K562 (cell line): ENCODE measurements at regions not wholly inside any gene's neighbourhood (a gene's known extent, or its start where the extent isn't known, plus 50 kb on each side); places are given as distances from the start of the nearest gene placed in this dataset.

Experiments
- ATAC-seq: fragments of 200-7000 bp; cut with Tn5 transposase; 3 replicates; pipeline ENCODE4 v1.9.1; 2020; ENCODE audit warnings: moderate library complexity
- BruUV-seq: library from RNA; stranded (reverse); fragments of 400-500 nt; replicated peaks from 2 replicates; lab custom pipeline; 2021; lab: Mats Ljungman, UMichigan
- CTCF ChIA-PET: fragments of 300-600 bp; formaldehyde crosslinking; extraction: SDS; loops from one replicate; lab custom pipeline; 2021; ENCODE audit warnings: low intra/inter-chr PET ratio; lab: Yijun Ruan, JAX
- POLR2A ChIA-PET: fragments of 300-600, 350-650 bp; sonication (Branson Sonifier 250); formaldehyde crosslinking; extraction: SDS; loops from one replicate; lab custom pipeline; 2021; ENCODE audit warnings: antibody characterized with exemption, inconsistent platforms; lab: Yijun Ruan, JAX
- DNase-seq, 4 experiments: peaks; one replicate each; pipeline versions ENCODE4 v3.0.0 to v3.0.0-alpha.2; 2011 to 2018; ENCODE audit warnings: low spot score in 3 of 4, mixed read lengths in 3 of 4; ENCODE audit errors: extremely low read depth in 1 of 4
- FAIRE-seq: peaks from 2 replicates; lab custom pipeline; 2011; peaks lifted over from hg19 to GRCh38; lab: Jason Lieb, UNC
- H2AFZ ChIP-seq: 2 replicates; pipeline ENCODE4 v1.6.0; 2011; ENCODE audit warnings: low read depth, low read length, control low read depth, inconsistent platforms
- H3K27ac ChIP-seq: fragments of 200-600 bp; 3 replicates; pipeline ENCODE4 v1.8.0; 2011; ENCODE audit warnings: low read depth, mild to moderate bottlenecking, control low read depth, inconsistent platforms, low read length, moderate library complexity, mixed read lengths; ENCODE audit errors: extremely low read depth
- H3K27me3 ChIP-seq, 2 experiments: fragments of 300-600 bp in 1 of 2; 2 replicates in 1 of 2; 3 replicates in 1 of 2; pipeline versions ENCODE4 v1.6.0 to v1.8.0; 2011; ENCODE audit warnings: inconsistent platforms in 2 of 2, low read length in 2 of 2, mild to moderate bottlenecking in 1 of 2, mixed read lengths in 1 of 2, moderate library complexity in 1 of 2; ENCODE audit not compliant: control insufficient read depth in 2 of 2, insufficient read depth in 2 of 2
- H3K36me3 ChIP-seq: fragments of 300-600 bp; 3 replicates; pipeline ENCODE4 v1.8.0; 2011; ENCODE audit warnings: mild to moderate bottlenecking, low read length, inconsistent platforms; ENCODE audit not compliant: control insufficient read depth, insufficient read depth
- H3K4me1 ChIP-seq, 2 experiments: fragments of 200-600 bp in 1 of 2; replicated peaks in 1 of 2; 2 replicates in 1 of 2; 3 replicates in 1 of 2; pipeline versions ENCODE4 v1.5.1 to v1.8.0; 2011; ENCODE audit warnings: inconsistent platforms in 2 of 2, low read length in 2 of 2, mild to moderate bottlenecking in 1 of 2, mixed read lengths in 1 of 2, moderate library complexity in 1 of 2; ENCODE audit not compliant: control insufficient read depth in 2 of 2, insufficient read depth in 2 of 2
- H3K4me2 ChIP-seq: 2 replicates; pipeline ENCODE4 v1.6.1; 2011; ENCODE audit warnings: low read length, control low read depth, inconsistent platforms, mixed read lengths; ENCODE audit not compliant: insufficient read depth
- H3K4me3 ChIP-seq: fragments of 200-600 bp; sonication (generic), shearing (Covaris generic); 2 replicates; pipeline ENCODE4 v1.5.1; 2016; ENCODE audit warnings: control low read depth, inconsistent platforms
- H3K79me2 ChIP-seq: fragments of 200-600 bp; 3 replicates; pipeline ENCODE4 v1.8.0; 2011; ENCODE audit warnings: low read length, inconsistent platforms; ENCODE audit not compliant: control insufficient read depth, insufficient read depth
- H3K9ac ChIP-seq, 2 experiments: 2 replicates each; pipeline versions ENCODE4 v1.6.0 to v1.6.1; 2011; ENCODE audit warnings: low read depth in 2 of 2, low read length in 2 of 2, control low read depth in 1 of 2, inconsistent platforms in 1 of 2, mild to moderate bottlenecking in 1 of 2, mixed read lengths in 1 of 2; ENCODE audit not compliant: insufficient read depth in 1 of 2
- H3K9me1 ChIP-seq: one replicate; pipeline ENCODE4 v1.6.0; 2011; ENCODE audit warnings: inconsistent platforms, mild to moderate bottlenecking, low read length, moderate library complexity; ENCODE audit not compliant: control insufficient read depth, insufficient read depth
- H3K9me3 ChIP-seq: replicated peaks from 2 replicates; pipeline ENCODE4 v1.5.1; 2011; ENCODE audit warnings: low read depth, low read length, inconsistent platforms; ENCODE audit not compliant: control insufficient read depth, insufficient read depth
- H4K20me1 ChIP-seq: replicated peaks from 2 replicates; pipeline ENCODE4 v1.6.1; 2011; ENCODE audit warnings: low read length, inconsistent platforms, mixed read lengths; ENCODE audit not compliant: control insufficient read depth, insufficient read depth
- COPS2 ChIP-seq: fragments of 450-650 bp; conservative IDR thresholded peaks from 2 replicates; pipeline ENCODE4 v1.6.1; 2016; ENCODE audit warnings: mild to moderate bottlenecking, moderate library complexity
- ESRRA ChIP-seq: fragments of 450-650 bp; IDR thresholded peaks from 2 replicates; pipeline ENCODE4 v1.6.1; 2014; ENCODE audit warnings: low read depth, mild to moderate bottlenecking, moderate library complexity, borderline replicate concordance
- HSF4 ChIP-seq: fragments of 250-450 bp; sonication (Bioruptor Pico); IDR thresholded peaks from 2 replicates; pipeline ENCODE4 v2.1.2; 2022; ENCODE audit warnings: mild to moderate bottlenecking, moderate library complexity, borderline replicate concordance
- KAT8 ChIP-seq: fragments of 450-650 bp; IDR thresholded peaks from 2 replicates; pipeline ENCODE4 v1.6.1; 2016; ENCODE audit warnings: low read depth, mild to moderate bottlenecking
- KLF10 ChIP-seq: fragments of 250-450 bp; sonication (Bioruptor Pico); IDR thresholded peaks from 2 replicates; pipeline ENCODE4 v1.6.1; 2021; ENCODE audit warnings: matching md5 sums
- RREB1 ChIP-seq: fragments of 250-450 bp; sonication (Bioruptor Pico); IDR thresholded peaks from 2 replicates; pipeline ENCODE4 v1.4.0; 2020
- SMC3 ChIP-seq: conservative IDR thresholded peaks from 2 replicates; pipeline ENCODE4 v1.6.1; 2011; ENCODE audit warnings: low read depth, low read length, improper control_type of control experiment; ENCODE audit not compliant: insufficient read depth
- ZBTB33 ChIP-seq: sonication (generic); formaldehyde crosslinking; IDR thresholded peaks from 2 replicates; pipeline ENCODE4 v1.8.1; 2023; ENCODE audit warnings: mild to moderate bottlenecking, missing genetic modification reagents
- ZC3H4 ChIP-seq: sonication (generic); formaldehyde crosslinking; IDR thresholded peaks from 2 replicates; pipeline ENCODE4 v1.9.0; 2021; ENCODE audit warnings: missing genetic modification reagents, borderline replicate concordance
- ZNF57 ChIP-seq: fragments of 450-650 bp; formaldehyde crosslinking; IDR thresholded peaks from 2 replicates; pipeline ENCODE4 v1.4.0; 2020; ENCODE audit warnings: mild to moderate bottlenecking, moderate library complexity
- ZSCAN29 ChIP-seq: fragments of 450-650 bp; IDR thresholded peaks from 2 replicates; pipeline ENCODE4 v1.6.1; 2017
- in situ Hi-C: fragments of 300-500 bp; cut with MboI; formaldehyde crosslinking; loops from 4 replicates; pipeline ENCODE4 v1.15.0; 2018; ENCODE audit warnings: inconsistent platforms, mixed read lengths
- intact Hi-C: fragments of 100-400 bp; cut with micrococcal nuclease; formaldehyde crosslinking; loops from 2 replicates; pipeline ENCODE4 v1.14.2; 2022
- TF ChIP-seq, protein P1 (sequence below): fragments of 200-800 bp; sonication (Bioruptor generic); IDR thresholded peaks from 2 replicates; pipeline ENCODE4 v1.6.1; 2017; ENCODE audit warnings: missing genetic modification characterization, missing compliant biosample characterization
- TF ChIP-seq, protein P2 (sequence below): fragments of 450-650 bp; formaldehyde crosslinking; IDR thresholded peaks from 2 replicates; pipeline ENCODE4 v1.4.0; 2020; ENCODE audit warnings: mild to moderate bottlenecking
- TF ChIP-seq, protein P3 (sequence below): sonication (generic); formaldehyde crosslinking; IDR thresholded peaks from 2 replicates; pipeline ENCODE4 v1.9.0; 2022; ENCODE audit warnings: mild to moderate bottlenecking, missing genetic modification reagents

DNA sequence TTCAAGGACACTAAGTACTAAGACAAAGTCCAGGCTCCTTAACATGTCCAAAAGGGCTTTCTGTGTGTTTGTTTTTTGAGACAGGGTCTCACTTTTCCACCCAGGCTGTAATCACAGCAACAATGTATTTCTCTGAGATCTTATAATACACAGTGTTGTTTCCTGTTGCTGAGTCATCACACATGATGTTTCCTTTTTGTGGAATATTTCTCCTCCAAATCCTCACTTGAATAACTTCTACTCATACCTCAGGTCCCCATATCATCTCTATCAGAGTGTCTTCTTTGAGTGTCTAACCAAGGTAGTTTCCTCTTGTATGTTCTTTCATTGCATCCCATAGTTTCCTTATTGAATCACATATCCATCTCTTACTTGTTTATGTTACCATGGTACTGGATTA lies 632.0 kb upstream of the PIK3C3 start:
- POLR2A ChIA-PET = no interaction called here
- DNase-seq (no peak), FAIRE-seq (no peak), ATAC-seq (no peak)
- no peak overlapping the region for H3K27ac ChIP-seq
- no peaks in the 10 kb centered on the region for H3K36me3 ChIP-seq
- no peak overlapping the region for H3K4me2 ChIP-seq
- in situ Hi-C loops = no loop called here
- no peaks in the 10 kb centered on the region; the same call in none of the 2 replicates for H3K9me3 ChIP-seq
- no peaks in the 10 kb centered on the region for H3K27me3 ChIP-seq
- H3K9ac ChIP-seq = no peak overlapping the region
- no peaks in the 10 kb centered on the region for H3K4me1 ChIP-seq
- no peaks in the 10 kb centered on the region for H3K9me1 ChIP-seq
- H3K4me3 ChIP-seq = no peak overlapping the region
- H3K79me2 ChIP-seq = no peaks in the 10 kb centered on the region
- BruUV-seq = no TSS peak
- H4K20me1 ChIP-seq = no peaks in the 10 kb centered on the region
- no peak overlapping the region for H2AFZ ChIP-seq
- intact Hi-C loops = no loop called here
- CTCF ChIA-PET = no interaction called here
- TF ChIP-seq KLF10 (CRISPR knock-in tag) (no peak), KAT8 (no peak), ZSCAN29 (no peak), RREB1 (no peak), COPS2 (no peak), ZBTB33 (no peak), ZC3H4 (no peak), ESRRA (no peak), HSF4 (CRISPR knock-in tag) (no peak), ZNF57 (no peak), SMC3 (no peak)
- TF ChIP-seq, protein P1, sequence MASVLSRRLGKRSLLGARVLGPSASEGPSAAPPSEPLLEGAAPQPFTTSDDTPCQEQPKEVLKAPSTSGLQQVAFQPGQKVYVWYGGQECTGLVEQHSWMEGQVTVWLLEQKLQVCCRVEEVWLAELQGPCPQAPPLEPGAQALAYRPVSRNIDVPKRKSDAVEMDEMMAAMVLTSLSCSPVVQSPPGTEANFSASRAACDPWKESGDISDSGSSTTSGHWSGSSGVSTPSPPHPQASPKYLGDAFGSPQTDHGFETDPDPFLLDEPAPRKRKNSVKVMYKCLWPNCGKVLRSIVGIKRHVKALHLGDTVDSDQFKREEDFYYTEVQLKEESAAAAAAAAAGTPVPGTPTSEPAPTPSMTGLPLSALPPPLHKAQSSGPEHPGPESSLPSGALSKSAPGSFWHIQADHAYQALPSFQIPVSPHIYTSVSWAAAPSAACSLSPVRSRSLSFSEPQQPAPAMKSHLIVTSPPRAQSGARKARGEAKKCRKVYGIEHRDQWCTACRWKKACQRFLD (CRISPR knock-in tag) = no peak
- TF ChIP-seq, protein P2, sequence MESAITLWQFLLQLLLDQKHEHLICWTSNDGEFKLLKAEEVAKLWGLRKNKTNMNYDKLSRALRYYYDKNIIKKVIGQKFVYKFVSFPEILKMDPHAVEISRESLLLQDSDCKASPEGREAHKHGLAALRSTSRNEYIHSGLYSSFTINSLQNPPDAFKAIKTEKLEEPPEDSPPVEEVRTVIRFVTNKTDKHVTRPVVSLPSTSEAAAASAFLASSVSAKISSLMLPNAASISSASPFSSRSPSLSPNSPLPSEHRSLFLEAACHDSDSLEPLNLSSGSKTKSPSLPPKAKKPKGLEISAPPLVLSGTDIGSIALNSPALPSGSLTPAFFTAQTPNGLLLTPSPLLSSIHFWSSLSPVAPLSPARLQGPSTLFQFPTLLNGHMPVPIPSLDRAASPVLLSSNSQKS (CRISPR knock-in tag) = no peak
- TF ChIP-seq, protein P3, sequence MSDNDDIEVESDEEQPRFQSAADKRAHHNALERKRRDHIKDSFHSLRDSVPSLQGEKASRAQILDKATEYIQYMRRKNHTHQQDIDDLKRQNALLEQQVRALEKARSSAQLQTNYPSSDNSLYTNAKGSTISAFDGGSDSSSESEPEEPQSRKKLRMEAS (CRISPR knock-in tag) = no peak
